Tibial nerve (tissue), 3 donors: ENCODE measurements at regions not wholly inside any gene's neighbourhood (a gene's known extent, or its start where the extent isn't known, plus 50 kb on each side); places are given as distances from the start of the nearest gene placed in this dataset.

Experiments used
- POLR2A ChIP-seq, 2 donors: fragments of 450-650 bp; IDR thresholded peaks; one replicate each; pipeline ENCODE4 v1.6.1; 2017; ENCODE audit warnings: antibody characterized with exemption in 2 of 2, mild to moderate bottlenecking in 2 of 2, moderate library complexity in 2 of 2
- TF ChIP-seq, protein P1 (sequence below), 5 experiments: fragments of 200-600 bp in 3 of 5; fragments of 450-650 bp in 2 of 5; sonication (generic) in 3 of 5; IDR thresholded peaks; one replicate each; pipeline ENCODE4 v1.5.1; 2016 to 2019; ENCODE audit warnings: antibody characterized with exemption in 5 of 5, mild to moderate bottlenecking in 3 of 5, moderate library complexity in 2 of 5

DNA sequence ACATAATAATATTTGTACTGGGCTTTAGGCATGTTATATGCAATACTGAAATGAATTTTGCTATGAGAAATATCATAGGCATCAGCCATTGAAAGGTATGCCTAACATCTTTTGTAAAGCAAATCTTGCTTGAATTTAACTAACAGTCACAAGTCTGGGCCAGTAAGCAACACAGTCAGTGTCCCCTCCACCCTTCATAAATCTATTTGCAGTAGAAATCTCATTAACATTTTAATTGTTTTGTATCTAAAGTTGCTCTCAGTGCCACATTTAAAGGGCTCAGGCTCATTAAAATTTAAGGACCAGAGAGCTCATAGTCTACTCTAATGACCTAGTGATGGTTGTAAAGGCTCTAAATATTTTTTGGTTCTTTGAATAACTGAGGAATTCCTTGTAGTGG, 167.2 kb upstream of the GOLIM4 start:
- TF ChIP-seq POLR2A (IDR thresholded peaks at IDR 0.05) = no peak
- TF ChIP-seq, protein P1, sequence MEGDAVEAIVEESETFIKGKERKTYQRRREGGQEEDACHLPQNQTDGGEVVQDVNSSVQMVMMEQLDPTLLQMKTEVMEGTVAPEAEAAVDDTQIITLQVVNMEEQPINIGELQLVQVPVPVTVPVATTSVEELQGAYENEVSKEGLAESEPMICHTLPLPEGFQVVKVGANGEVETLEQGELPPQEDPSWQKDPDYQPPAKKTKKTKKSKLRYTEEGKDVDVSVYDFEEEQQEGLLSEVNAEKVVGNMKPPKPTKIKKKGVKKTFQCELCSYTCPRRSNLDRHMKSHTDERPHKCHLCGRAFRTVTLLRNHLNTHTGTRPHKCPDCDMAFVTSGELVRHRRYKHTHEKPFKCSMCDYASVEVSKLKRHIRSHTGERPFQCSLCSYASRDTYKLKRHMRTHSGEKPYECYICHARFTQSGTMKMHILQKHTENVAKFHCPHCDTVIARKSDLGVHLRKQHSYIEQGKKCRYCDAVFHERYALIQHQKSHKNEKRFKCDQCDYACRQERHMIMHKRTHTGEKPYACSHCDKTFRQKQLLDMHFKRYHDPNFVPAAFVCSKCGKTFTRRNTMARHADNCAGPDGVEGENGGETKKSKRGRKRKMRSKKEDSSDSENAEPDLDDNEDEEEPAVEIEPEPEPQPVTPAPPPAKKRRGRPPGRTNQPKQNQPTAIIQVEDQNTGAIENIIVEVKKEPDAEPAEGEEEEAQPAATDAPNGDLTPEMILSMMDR (IDR thresholded peaks at IDR 0.05) = no peak
